ENCODE measurements at regions not wholly inside any gene's neighbourhood (a gene's known extent, or its start where the extent isn't known, plus 50 kb on each side); places are given as distances from the start of the nearest gene placed in this dataset.
A peak's percentile ranks its signal among the peaks of the same experiment; 100 is the strongest.

GRCh38 chr6:142682985-142683384 lies 262.0 kb downstream of the HIVEP2 start:
- DNase-seq (ENCODE audit: low read depth): no peak

GRCh38 chr6:142683714-142684141 lies 261.2 kb downstream of the HIVEP2 start:
- no peak for DNase-seq (ENCODE audit: low read depth)

DNA sequence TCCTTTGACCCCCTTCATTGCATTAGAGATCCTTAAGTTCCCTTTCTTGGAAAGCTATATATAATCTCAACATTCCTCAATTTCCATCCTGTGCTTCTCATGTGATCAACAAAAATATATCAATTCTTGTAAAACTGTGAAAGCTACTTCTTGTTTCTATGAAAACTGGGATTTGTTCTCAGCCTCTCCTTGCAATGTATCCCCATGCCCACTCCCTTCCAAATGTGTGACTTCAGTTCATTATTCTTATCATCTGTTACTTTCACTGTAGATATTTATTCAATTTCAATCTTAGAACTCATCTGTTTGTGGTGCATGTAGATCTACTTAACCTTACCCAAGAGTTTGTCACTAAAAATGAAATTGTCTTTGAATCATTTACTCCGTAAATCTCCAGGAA lies 260.6 kb downstream of the HIVEP2 start:
- DNase-seq (ENCODE audit: low read depth): no peak

DNA sequence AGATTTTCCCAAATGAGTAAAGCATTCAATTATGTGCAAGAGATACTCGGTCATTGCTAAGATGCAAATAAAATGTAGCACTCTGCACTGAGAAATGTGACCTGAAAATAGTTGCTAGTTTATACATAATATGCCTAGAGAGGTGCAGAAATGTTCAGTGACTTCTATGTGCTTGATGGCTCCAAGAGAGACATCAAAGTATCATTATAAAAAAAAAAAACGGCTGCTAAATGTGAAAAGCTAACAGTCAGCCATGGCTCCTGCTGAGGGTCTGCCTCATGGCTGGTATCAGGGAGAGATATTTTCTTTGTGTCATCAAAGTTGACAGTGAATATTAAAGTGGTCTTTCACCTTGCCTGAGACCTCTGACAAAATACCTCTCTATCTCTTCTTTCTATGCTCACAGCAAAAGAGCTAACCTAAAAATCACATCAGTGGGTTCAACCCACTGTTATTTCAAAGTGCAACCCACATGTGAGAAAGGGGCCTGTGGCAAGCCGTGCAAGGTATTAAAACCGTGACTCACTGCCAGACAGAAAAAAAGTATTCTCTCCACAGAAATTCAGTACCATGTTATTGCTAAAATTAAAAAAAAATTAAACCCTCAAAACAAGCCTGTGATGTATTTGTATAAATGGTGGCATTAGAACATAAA lies 259.0 kb downstream of the HIVEP2 start:
- no peak for DNase-seq (ENCODE audit: low read depth)

GRCh38 chr6:142686507-142686887 lies 258.5 kb downstream of the HIVEP2 start:
- no peak for DNase-seq (ENCODE audit: low read depth)

DNA sequence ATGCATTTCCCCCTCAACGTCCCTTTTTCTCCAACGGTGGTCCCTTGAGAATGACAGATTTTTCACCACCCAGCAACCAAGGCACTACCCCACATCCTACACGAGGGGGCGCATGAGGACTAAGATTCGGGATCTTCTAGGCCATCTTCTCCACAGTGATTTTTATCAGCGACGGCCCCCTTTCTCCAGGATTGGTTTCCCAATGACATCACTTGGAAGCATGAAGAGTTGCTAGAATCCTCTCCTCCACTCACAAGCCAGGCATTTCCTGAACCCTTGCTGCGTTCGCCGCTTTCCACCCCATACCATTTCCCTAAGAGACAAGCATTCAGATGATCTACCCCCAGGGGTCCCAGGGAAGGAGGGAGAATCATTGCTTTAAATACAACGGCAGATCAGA lies 252.0 kb downstream of the HIVEP2 start:
- DNase-seq (ENCODE audit: low read depth): peak; percentile 97

- peak; percentile 91 for DNase-seq (ENCODE audit: low read depth)
Observed at GRCh38 chr6:142693441-142693840, 251.5 kb downstream of the HIVEP2 start.

GRCh38 chr6:142694054-142694453 lies 250.9 kb downstream of the HIVEP2 start:
- DNase-seq (ENCODE audit: low read depth): peak; percentile 56

DNA sequence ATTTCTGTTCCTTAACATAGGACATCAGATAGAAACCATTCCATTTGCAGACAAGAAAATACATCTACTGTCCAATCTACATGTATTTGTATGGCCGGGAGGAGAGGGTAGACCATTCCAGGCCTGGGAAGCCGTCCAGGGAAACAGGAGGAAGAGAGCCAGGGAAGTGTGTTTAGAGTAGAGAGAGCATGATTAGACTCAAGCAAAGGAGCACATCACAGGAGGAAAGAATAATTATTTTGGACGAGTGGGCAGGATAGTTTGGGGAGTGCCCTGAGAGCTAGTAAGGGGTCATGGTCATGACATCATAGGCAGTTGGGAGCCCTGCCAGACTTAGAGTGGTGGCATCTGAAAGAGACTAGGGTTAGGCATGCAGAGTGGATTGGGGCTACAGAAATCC lies 250.0 kb downstream of the HIVEP2 start:
- no peak for DNase-seq (ENCODE audit: low read depth)

DNA sequence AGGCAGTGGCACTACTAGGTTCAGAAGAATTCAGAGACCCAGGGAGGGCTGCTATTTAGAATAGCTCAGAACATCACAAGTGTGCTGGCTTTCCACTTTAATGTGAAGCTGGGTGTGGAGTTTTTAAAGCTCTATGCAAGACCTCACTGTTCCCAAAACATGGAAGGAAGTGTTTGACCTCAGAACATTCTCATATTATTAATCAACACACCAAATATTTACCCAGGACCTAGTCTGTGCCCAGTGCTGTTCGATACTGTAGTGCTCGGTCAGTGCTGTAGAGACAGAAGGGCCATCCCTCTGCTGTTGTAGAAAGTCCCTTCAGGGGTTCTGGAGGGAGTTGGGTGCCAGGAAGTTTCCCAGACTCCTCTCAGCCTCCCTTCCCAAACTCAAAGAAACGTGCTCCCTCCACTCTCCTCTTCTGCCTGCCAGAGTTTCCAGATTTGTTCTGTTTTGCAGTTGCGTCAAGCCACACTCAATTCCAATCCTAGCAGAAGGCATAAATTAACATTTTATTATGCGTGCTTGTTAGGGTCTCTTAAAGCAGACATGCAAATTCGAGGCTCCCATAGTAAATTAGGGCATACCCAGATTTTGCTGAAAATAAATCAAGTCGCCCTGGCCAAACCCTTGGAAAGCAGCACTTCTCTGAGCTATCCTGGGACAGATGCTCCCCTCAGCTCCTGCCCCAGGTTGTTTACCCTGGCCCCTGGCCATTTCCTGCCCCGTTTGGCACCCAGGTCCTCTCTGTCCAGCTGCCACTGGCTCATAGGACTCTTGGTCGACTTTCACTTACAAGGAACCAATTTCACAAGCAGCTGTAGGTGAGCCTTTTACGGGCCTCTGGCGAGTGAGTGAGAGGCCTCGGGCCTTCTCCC lies 248.6 kb downstream of the HIVEP2 start:
- peak; percentile 10 for DNase-seq (ENCODE audit: low read depth)

DNA sequence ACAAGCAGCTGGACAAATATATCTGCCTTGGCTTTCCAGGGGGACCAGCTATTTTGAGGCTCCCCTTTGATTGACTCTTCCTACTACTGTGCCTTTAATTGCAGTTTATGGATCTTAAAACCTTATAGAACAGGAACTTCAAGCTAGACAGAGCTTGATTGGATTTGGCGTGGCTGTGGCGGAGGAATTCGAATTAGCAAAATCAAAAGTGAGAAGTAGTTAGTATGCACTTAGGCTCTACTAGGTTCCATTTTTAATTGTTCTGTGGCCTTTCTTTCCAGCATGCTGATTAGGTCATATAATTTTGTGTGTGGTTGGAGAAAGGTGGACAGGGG lies 248.0 kb downstream of the HIVEP2 start:
- DNase-seq (ENCODE audit: low read depth): no peak

GRCh38 chr6:142697922-142698321 lies 247.1 kb downstream of the HIVEP2 start:
- DNase-seq (ENCODE audit: low read depth): no peak

GRCh38 chr6:142698751-142699150 lies 246.2 kb downstream of the HIVEP2 start:
- DNase-seq (ENCODE audit: low read depth): peak; percentile 26

DNA sequence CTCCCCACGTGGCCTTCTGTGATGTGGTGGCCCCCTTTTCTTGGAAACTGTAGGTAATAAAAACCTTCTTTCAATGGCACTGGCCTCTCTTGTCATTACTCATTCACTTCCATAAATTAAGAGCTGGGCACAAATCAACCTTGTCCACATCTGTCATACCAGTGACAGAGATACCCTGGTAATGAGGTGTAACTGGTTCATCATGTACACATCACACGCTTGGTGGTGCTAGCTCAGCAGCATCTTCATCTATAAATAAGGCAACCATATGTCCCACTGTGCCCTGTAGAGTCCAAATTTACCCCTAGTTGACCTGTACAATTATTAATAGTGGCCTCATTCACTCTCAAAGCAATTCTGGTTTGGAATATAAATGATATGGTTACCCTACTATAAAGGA lies 245.6 kb downstream of the HIVEP2 start:
- DNase-seq (ENCODE audit: low read depth): no peak

- DNase-seq (ENCODE audit: low read depth): no peak
Observed at GRCh38 chr6:142700032-142700431, 244.9 kb downstream of the HIVEP2 start.

GRCh38 chr6:142700671-142701312 lies 244.2 kb downstream of the HIVEP2 start:
- no peak for DNase-seq (ENCODE audit: low read depth)
